Keratinocyte (primary cell): ENCODE measurements at regions not wholly inside any gene's neighbourhood (a gene's known extent, or its start where the extent isn't known, plus 50 kb on each side); places are given as distances from the start of the nearest gene placed in this dataset.

Experiments used
- DNase-seq: peaks from one replicate; pipeline ENCODE4 v3.0.0-alpha.2; 2011; ENCODE audit warnings: low read depth, missing footprints, low spot score
- FAIRE-seq: peaks from 2 replicates; lab custom pipeline; 2011; peaks lifted over from hg19 to GRCh38; lab: Jason Lieb, UNC
- H2AFZ ChIP-seq: 2 replicates; pipeline ENCODE4 v1.6.0; 2012; ENCODE audit warnings: low read length, control low read depth, inconsistent platforms; ENCODE audit not compliant: control insufficient read depth
- H3K27ac ChIP-seq: 2 replicates; pipeline ENCODE4 v1.5.1; 2011; ENCODE audit warnings: low read length; ENCODE audit not compliant: control insufficient read depth, insufficient read depth
- H3K27me3 ChIP-seq: 3 replicates; pipeline ENCODE4 v1.6.0; 2011; ENCODE audit warnings: low read length; ENCODE audit not compliant: control insufficient read depth, insufficient read depth; ENCODE audit errors: extremely low read depth
- H3K36me3 ChIP-seq, 2 experiments: 2 replicates in 1 of 2; 3 replicates in 1 of 2; pipeline ENCODE4 v1.5.1; 2011; ENCODE audit warnings: low read length in 2 of 2, mild to moderate bottlenecking in 1 of 2; ENCODE audit not compliant: control insufficient read depth in 2 of 2, insufficient read depth in 2 of 2; ENCODE audit errors: extremely low read depth in 1 of 2
- H3K4me1 ChIP-seq: 3 replicates; pipeline ENCODE4 v1.5.1; 2011; ENCODE audit warnings: low read length; ENCODE audit not compliant: control insufficient read depth, insufficient read depth; ENCODE audit errors: extremely low read depth
- H3K4me2 ChIP-seq: 3 replicates; pipeline ENCODE4 v1.6.0; 2011; ENCODE audit warnings: low read depth, low read length; ENCODE audit not compliant: control insufficient read depth, insufficient read depth; ENCODE audit errors: extremely low read depth
- H3K4me3 ChIP-seq, 3 experiments: fragments of 200-600 bp in 1 of 3; sonication (generic) in 1 of 3; 2 replicates in 2 of 3; 3 replicates in 1 of 3; pipeline ENCODE4 v1.5.1; 2011 to 2016; ENCODE audit warnings: low read length in 3 of 3, mild to moderate bottlenecking in 3 of 3, control low read depth in 2 of 3, inconsistent platforms in 1 of 3, low read depth in 1 of 3, mixed read lengths in 1 of 3, mixed run types in 1 of 3, moderate library complexity in 1 of 3; ENCODE audit not compliant: control insufficient read depth in 2 of 3, insufficient read depth in 2 of 3; ENCODE audit errors: extremely low read depth in 1 of 3
- H3K79me2 ChIP-seq: 2 replicates; pipeline ENCODE4 v1.6.0; 2012; ENCODE audit warnings: low read length; ENCODE audit not compliant: control insufficient read depth, insufficient read depth
- H3K9ac ChIP-seq: 3 replicates; pipeline ENCODE4 v1.6.0; 2011; ENCODE audit warnings: low read length; ENCODE audit not compliant: control insufficient read depth, insufficient read depth; ENCODE audit errors: extremely low read depth
- H3K9me1 ChIP-seq: 3 replicates; pipeline ENCODE4 v1.6.0; 2011; ENCODE audit warnings: low read length; ENCODE audit not compliant: control insufficient read depth, insufficient read depth; ENCODE audit errors: extremely low read depth
- H3K9me3 ChIP-seq: 2 replicates; pipeline ENCODE4 v1.5.1; 2012; ENCODE audit warnings: low read depth, low read length; ENCODE audit not compliant: control insufficient read depth
- H4K20me1 ChIP-seq: 3 replicates; pipeline ENCODE4 v1.6.0; 2011; ENCODE audit warnings: low read length; ENCODE audit not compliant: control insufficient read depth, insufficient read depth; ENCODE audit errors: extremely low read depth
- CTCF ChIP-seq, 3 experiments: IDR thresholded peaks in 1 of 3; conservative IDR thresholded peaks in 1 of 3; optimal IDR thresholded peaks in 1 of 3; 2 replicates in 2 of 3; 3 replicates in 1 of 3; pipeline versions ENCODE3 to v1.5.1; 2011; ENCODE audit warnings: low read length in 3 of 3, mild to moderate bottlenecking in 3 of 3, moderate library complexity in 2 of 3, control low read depth in 1 of 3, inconsistent platforms in 1 of 3; ENCODE audit not compliant: insufficient read depth in 2 of 3; ENCODE audit errors: extremely low read depth in 1 of 3
- EZH2 ChIP-seq: IDR thresholded peaks from one replicate; pipeline ENCODE4 v1.6.1; 2012; ENCODE audit warnings: inconsistent platforms, mild to moderate bottlenecking, low read length, moderate library complexity
- dilution Hi-C: fragments of 300-500 bp; cut with MboI; formaldehyde crosslinking; loops from one replicate; pipeline ENCODE4 v1.7.0; 2020; ENCODE audit warnings: low sequenced_read_pairs; ENCODE audit not compliant: extremely low pct_ligation_motif_present

GRCh38 chr10:84997870-84998269 is 669.5 kb downstream of the CCSER2 start:
- Histone ChIP-seq H3K4me1 (no peaks in the 10 kb centered on the region), H3K27me3 (no peaks in the 10 kb centered on the region), H2AFZ (no peak overlapping the region), H3K9me3 (no peaks in the 10 kb centered on the region), H3K79me2 (no peaks in the 10 kb centered on the region), H3K4me3 (no peak overlapping the region), H3K9ac (no peak overlapping the region), H3K27ac (no peak overlapping the region), H3K4me2 (no peak overlapping the region), H4K20me1 (no peaks in the 10 kb centered on the region), H3K36me3 (no peaks in the 10 kb centered on the region), H3K9me1 (no peaks in the 10 kb centered on the region)
- TF ChIP-seq EZH2 = no peak
- no peak for TF ChIP-seq CTCF (optimal IDR thresholded peaks at IDR 0.05 in 1 of 3, IDR thresholded peaks at IDR 0.05 in 1 of 3, conservative IDR thresholded peaks at IDR 0.05 in 1 of 3; ENCODE audit: extremely low read depth in 1 of 3, insufficient read depth in 2 of 3, low read length in 3 of 3)
- FAIRE-seq = no peak
- DNase-seq = no peak
- dilution Hi-C loops = no loop called here

GRCh38 chr10:84999929-85000328 is 671.5 kb downstream of the CCSER2 start:
- Histone ChIP-seq H3K27ac (no peak overlapping the region), H3K79me2 (no peaks in the 10 kb centered on the region), H4K20me1 (no peaks in the 10 kb centered on the region), H3K9me3 (no peaks in the 10 kb centered on the region), H3K36me3 (no peaks in the 10 kb centered on the region), H2AFZ (no peak overlapping the region), H3K4me3 (no peak overlapping the region), H3K9me1 (no peaks in the 10 kb centered on the region), H3K4me2 (no peak overlapping the region), H3K4me1 (no peaks in the 10 kb centered on the region), H3K9ac (no peak overlapping the region), H3K27me3 (no peaks in the 10 kb centered on the region)
- DNase-seq = no peak
- no peak for FAIRE-seq
- TF ChIP-seq CTCF (optimal IDR thresholded peaks at IDR 0.05 in 1 of 3, IDR thresholded peaks at IDR 0.05 in 1 of 3, conservative IDR thresholded peaks at IDR 0.05 in 1 of 3; ENCODE audit: extremely low read depth in 1 of 3, insufficient read depth in 2 of 3, low read length in 3 of 3) = no peak
- no peak for TF ChIP-seq EZH2
- dilution Hi-C loops = no loop called here
